ENCODE measurements at regions not wholly inside any gene's neighbourhood (a gene's known extent, or its start where the extent isn't known, plus 50 kb on each side); places are given as distances from the start of the nearest gene placed in this dataset.

DNA sequence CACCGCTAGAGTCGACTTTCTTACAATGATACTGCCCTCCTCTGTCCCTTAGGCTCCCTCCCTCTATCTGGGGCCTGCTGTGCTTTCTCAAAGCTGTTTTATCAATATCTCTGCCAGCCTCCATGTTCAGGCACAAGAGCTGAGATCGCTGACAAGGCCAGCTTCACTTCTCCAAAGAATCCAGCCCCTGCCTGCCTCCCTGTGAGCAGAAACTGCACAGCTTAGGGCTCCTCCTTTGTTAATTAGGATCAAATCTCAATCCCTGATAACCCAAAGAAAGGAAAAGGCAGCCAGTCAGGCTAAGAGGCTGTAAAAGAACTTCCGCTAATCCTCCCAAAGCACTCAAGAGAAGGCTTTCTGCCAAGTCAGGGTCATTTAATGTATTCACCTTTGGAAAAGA lies 616.0 kb upstream of the CDH11 start:
- H3K4me2 ChIP-seq (ENCODE audit: low read depth, low read length): no peak overlapping the region
- no peak overlapping the region for H3K23ac ChIP-seq (ENCODE audit: low read depth, low read length)
- no peak overlapping the region for H3K18ac ChIP-seq (ENCODE audit: low read depth, low read length)
- no peak for TF ChIP-seq RCOR1 (IDR thresholded peaks at IDR 0.05; ENCODE audit: insufficient replicate concordance, low read length)
- TF ChIP-seq RFX5 (IDR thresholded peaks at IDR 0.05; ENCODE audit: low read depth, low read length): no peak
- TF ChIP-seq FOS (IDR thresholded peaks at IDR 0.05; ENCODE audit: low read depth, low read length): no peak
- TF ChIP-seq CHD1 (IDR thresholded peaks at IDR 0.05; ENCODE audit: low read depth, low read length): no peak
- no peak for TF ChIP-seq CEBPB (IDR thresholded peaks at IDR 0.05; ENCODE audit: low read depth, low read length)
- TF ChIP-seq MXI1 (IDR thresholded peaks at IDR 0.05; ENCODE audit: borderline replicate concordance, low read depth, low read length): no peak
- no peak for TF ChIP-seq MAZ (IDR thresholded peaks at IDR 0.05; ENCODE audit: borderline replicate concordance, low read depth, low read length)
- TF ChIP-seq, protein P1, sequence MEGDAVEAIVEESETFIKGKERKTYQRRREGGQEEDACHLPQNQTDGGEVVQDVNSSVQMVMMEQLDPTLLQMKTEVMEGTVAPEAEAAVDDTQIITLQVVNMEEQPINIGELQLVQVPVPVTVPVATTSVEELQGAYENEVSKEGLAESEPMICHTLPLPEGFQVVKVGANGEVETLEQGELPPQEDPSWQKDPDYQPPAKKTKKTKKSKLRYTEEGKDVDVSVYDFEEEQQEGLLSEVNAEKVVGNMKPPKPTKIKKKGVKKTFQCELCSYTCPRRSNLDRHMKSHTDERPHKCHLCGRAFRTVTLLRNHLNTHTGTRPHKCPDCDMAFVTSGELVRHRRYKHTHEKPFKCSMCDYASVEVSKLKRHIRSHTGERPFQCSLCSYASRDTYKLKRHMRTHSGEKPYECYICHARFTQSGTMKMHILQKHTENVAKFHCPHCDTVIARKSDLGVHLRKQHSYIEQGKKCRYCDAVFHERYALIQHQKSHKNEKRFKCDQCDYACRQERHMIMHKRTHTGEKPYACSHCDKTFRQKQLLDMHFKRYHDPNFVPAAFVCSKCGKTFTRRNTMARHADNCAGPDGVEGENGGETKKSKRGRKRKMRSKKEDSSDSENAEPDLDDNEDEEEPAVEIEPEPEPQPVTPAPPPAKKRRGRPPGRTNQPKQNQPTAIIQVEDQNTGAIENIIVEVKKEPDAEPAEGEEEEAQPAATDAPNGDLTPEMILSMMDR (conservative IDR thresholded peaks at IDR 0.05; ENCODE audit: low read depth, low read length): no peak
- TF ChIP-seq, protein P2, sequence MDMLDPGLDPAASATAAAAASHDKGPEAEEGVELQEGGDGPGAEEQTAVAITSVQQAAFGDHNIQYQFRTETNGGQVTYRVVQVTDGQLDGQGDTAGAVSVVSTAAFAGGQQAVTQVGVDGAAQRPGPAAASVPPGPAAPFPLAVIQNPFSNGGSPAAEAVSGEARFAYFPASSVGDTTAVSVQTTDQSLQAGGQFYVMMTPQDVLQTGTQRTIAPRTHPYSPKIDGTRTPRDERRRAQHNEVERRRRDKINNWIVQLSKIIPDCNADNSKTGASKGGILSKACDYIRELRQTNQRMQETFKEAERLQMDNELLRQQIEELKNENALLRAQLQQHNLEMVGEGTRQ (IDR thresholded peaks at IDR 0.05; ENCODE audit: low read depth, low read length): no peak
- no peak for TF ChIP-seq BHLHE40 (IDR thresholded peaks at IDR 0.05; ENCODE audit: low read depth, low read length)
- no peak for TF ChIP-seq SMC3 (IDR thresholded peaks at IDR 0.05; ENCODE audit: low read depth, low read length)
- TF ChIP-seq NFE2L2 (IDR thresholded peaks at IDR 0.05; ENCODE audit: low read depth, low read length): no peak
- TF ChIP-seq, protein P3, sequence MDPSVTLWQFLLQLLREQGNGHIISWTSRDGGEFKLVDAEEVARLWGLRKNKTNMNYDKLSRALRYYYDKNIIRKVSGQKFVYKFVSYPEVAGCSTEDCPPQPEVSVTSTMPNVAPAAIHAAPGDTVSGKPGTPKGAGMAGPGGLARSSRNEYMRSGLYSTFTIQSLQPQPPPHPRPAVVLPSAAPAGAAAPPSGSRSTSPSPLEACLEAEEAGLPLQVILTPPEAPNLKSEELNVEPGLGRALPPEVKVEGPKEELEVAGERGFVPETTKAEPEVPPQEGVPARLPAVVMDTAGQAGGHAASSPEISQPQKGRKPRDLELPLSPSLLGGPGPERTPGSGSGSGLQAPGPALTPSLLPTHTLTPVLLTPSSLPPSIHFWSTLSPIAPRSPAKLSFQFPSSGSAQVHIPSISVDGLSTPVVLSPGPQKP (IDR thresholded peaks at IDR 0.05; ENCODE audit: borderline replicate concordance, low read depth, low read length): no peak
- no peak for TF ChIP-seq RAD21 (IDR thresholded peaks at IDR 0.05; ENCODE audit: low read length)
- H3K14ac ChIP-seq (replicated peaks; ENCODE audit: low read depth, low read length): no peak overlapping the region
- H3K4me1 ChIP-seq (ENCODE audit: control insufficient read depth, insufficient read depth, low read length): no peaks in the 10 kb centered on the region
- H3K4me3 ChIP-seq (ENCODE audit: insufficient read depth, low read depth, low read length): no peak overlapping the region
- no peak overlapping the region for H3K56ac ChIP-seq (ENCODE audit: extremely low read depth, insufficient read depth, low read length)
- DNase-seq (no peak), ATAC-seq (ENCODE audit: low read depth) (no peak)
- no peak overlapping the region for H2AK5ac ChIP-seq (ENCODE audit: low read depth, low read length)
- H3K79me1 ChIP-seq (ENCODE audit: low read depth in 1 of 2, low read length in 2 of 2): no peaks in the 10 kb centered on the region
- intact Hi-C loops (cut with micrococcal nuclease): no loop called here
- H2AFZ ChIP-seq (replicated peaks; ENCODE audit: low read length, poor library complexity): no peak overlapping the region
- H2BK120ac ChIP-seq (ENCODE audit: low read depth, low read length): no peak overlapping the region
- H2BK15ac ChIP-seq (ENCODE audit: low read depth, low read length): no peak overlapping the region
- dilution Hi-C loops (cut with HindIII; ENCODE audit: low sequenced_read_pairs, unreplicated experiment): no loop called here
- H2BK5ac ChIP-seq (ENCODE audit: low read depth, low read length, poor library complexity, severe bottlenecking): no peak overlapping the region
- H4K91ac ChIP-seq (ENCODE audit: insufficient read depth, low read depth, low read length): no peak overlapping the region
- no peak overlapping the region for H3K9ac ChIP-seq (ENCODE audit: low read depth, low read length)
- no peaks in the 10 kb centered on the region for H3K36me3 ChIP-seq (ENCODE audit: control insufficient read depth, insufficient read depth, low read length)
- H2AK9ac ChIP-seq (replicated peaks; ENCODE audit: low read depth, low read length, poor library complexity): no peak overlapping the region
- H3K4ac ChIP-seq (ENCODE audit: low read depth, low read length): no peak overlapping the region
- no peak overlapping the region; the same call in 1 of the 2 replicates for H4K5ac ChIP-seq (ENCODE audit: low read depth, low read length)
- H3K9me1 ChIP-seq (ENCODE audit: insufficient read depth, low read length): no peaks in the 10 kb centered on the region
- no peaks in the 10 kb centered on the region for H3K9me3 ChIP-seq (ENCODE audit: control insufficient read depth, insufficient read depth, low read length)
- ChIA-PET CTCF (no interaction called here), POLR2A (ENCODE audit: unreplicated experiment) (no interaction called here)
- no TSS peak for BruUV-seq (replicated peaks)
- 61% methylated on average over 2 of the region's 4 CpGs; no CpG with 5 or more reads in 1 of the 2 experiments for WGBS, 2 experiments (ENCODE audit: extremely low coverage in 2 of 2, insufficient read length in 1 of 2)
- in situ Hi-C loops (cut with MboI; ENCODE audit: low sequenced_read_pairs): no loop called here
- no peak overlapping the region for H4K8ac ChIP-seq (ENCODE audit: low read depth in 2 of 2, low read length in 2 of 2)
- no peaks in the 10 kb centered on the region for H4K20me1 ChIP-seq (ENCODE audit: insufficient read depth, low read length)
- no peak overlapping the region for H3K27ac ChIP-seq (ENCODE audit: insufficient read depth, low read length)
- no peak overlapping the region for H2BK20ac ChIP-seq (ENCODE audit: low read depth, low read length)
- peaks cover 15% of the 10 kb centered on the region for H3K27me3 ChIP-seq (ENCODE audit: control insufficient read depth, insufficient read depth, low read length)
